HG02610 (cell line): ENCODE measurements at regions not wholly inside any gene's neighbourhood (a gene's known extent, or its start where the extent isn't known, plus 50 kb on each side); places are given as distances from the start of the nearest gene placed in this dataset.
"Not testable (repeated sequence)": the region's sequence is repeated elsewhere in the genome, so short reads cannot be mapped to it uniquely, and the experiment has no call there.

Experiments
- ATAC-seq: cut with Tn5 transposase; IDR thresholded peaks from one replicate; pipeline ENCODE4 v1.9.1; 2021; ENCODE audit warnings: mild to moderate bottlenecking, moderate library complexity; ENCODE audit not compliant: unreplicated experiment

- ATAC-seq, result no peak
Observed at GRCh38 chr5:21085791-21086190, 1097.8 kb upstream of the CDH18 start.

GRCh38 chr5:21071986-21072385 lies 1084.0 kb upstream of the CDH18 start:
- no peak for ATAC-seq

DNA sequence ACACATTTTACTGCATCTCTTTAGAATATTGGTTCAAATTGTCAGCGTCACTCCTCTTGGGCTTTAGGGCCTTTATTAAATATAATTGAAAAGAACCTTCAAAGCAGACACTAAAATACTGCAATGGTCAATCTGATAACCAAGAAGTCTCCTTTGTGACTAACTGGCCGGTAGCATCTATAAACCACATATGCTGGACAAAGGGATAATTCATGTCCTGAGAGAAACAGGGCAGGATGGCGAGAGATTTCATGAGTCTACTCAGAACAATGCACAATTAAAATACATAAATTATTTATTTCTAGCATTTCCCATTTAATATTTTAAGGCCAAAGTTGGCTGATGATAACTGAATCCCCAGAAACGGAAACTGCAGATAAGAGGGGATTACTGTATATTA lies 1083.4 kb upstream of the CDH18 start:
- ATAC-seq, result no peak

DNA sequence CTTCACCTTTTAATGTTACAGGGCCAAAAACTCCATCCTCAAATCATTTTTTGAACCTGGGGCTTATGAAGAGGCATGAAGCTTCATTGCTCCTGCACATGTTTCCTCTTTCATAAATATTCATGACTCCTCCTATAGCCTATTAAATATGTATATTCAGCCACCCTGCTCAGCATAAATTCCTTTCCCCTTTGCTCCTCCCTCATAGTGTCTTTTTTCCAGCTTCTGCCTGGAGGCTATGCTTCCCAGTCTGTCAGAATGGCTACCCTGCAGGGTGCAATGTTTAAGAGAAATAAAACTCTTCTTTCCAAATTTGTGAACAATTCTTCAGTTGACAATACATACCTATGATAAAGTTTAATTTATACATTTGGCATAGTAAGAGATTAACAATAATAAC lies 1082.9 kb upstream of the CDH18 start:
- no peak for ATAC-seq

GRCh38 chr5:21067724-21068123 lies 1079.7 kb upstream of the CDH18 start:
- ATAC-seq, result no peak

DNA sequence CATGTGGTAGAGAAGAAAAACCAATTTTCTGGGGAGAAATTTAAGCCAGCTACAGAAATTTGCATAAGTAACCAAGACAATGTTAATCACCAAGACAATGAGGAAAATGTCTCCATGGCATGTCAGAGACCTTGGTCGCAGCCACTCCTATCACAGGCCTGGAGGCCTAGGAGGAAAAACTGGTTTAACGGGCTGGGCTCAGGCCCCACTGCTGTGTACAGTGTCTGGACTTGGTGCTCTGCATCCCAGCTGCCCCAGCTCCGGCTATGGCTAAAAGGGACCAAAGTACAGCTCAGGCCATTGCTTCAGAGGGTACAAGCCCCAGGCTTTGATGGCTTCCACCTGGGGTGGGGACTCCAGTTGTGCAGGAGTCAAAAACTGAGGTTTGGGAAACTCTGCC lies 1075.1 kb upstream of the CDH18 start:
- no peak for ATAC-seq

DNA sequence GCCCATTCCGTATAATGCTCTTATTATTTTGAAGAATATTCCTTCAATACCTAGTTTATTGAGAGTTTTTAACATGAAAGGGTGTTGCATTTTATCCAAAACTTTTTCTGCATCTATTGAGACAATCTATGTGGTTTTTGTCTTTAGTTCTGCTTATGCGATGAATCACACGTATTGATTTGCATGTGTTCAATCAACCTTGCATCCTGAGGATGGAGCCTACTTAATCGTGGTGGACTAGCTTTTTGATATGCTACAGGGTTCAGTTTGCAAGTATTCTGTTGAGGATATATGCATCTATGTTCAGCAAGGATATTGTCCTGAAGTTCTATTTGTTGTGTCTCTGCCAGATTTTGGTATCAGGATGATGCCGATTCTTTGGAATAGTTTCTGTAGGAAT lies 1070.3 kb upstream of the CDH18 start:
- ATAC-seq, result peak; percentile 98

DNA sequence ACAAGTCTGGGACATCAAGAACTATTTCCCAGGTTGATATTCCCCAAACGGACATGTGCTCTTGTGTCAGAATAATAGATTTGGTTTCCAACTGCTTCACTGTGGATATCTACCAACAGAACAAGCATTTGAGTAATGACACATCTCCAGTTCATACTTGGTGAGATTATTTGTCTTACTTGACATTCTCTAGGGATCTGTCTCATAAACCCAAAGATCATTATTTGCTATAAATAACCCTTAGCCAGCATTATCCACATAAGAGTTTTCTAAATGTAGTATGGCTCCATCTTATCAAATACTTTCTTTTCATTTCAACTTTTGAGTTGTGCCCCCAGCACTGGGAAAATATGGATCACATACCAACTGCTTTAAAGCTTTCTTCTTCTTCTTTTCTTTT lies 1063.9 kb upstream of the CDH18 start:
- no peak for ATAC-seq

DNA sequence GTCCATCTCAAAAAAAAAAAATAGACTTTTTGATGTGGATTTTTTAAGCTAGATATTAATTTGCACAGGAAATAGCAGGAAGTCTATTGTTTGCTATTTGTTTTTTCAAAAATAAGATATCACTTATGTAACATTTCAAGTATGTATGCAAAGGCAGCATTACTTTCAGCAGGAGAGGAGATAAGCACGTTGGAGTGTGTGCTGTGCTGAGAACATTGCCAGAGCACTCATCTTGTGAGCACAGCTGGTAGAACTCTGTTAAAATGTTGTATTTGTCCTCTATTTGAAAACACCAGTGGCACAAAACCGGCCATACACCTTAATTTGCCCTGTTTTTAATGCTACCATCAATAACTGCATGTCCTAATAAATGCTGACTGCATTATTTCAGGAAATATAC lies 1061.9 kb upstream of the CDH18 start:
- no peak for ATAC-seq

- no peak for ATAC-seq
Observed at GRCh38 chr5:21030981-21031380, 1043.0 kb upstream of the CDH18 start.

- ATAC-seq, result no peak
Observed at GRCh38 chr5:21024966-21025365, 1037.0 kb upstream of the CDH18 start.

DNA sequence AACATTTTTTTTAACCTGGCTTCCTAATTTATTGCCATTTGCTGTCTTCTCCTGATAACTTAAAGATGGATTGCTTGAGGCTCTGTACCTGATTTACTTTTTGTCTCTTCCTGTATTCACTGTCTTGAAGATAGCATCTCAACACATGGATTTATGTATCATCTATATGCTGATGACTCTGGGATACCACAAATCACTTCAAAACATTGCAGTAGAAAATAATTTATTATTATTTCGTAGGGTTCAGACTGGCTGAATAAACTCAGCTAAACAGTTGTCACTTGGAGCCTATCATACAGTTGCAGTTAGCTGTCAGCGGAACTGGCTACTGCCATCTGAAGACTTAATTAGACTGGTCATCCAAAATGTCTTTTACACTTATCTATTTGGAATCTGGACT lies 1025.2 kb upstream of the CDH18 start:
- ATAC-seq, result no peak

DNA sequence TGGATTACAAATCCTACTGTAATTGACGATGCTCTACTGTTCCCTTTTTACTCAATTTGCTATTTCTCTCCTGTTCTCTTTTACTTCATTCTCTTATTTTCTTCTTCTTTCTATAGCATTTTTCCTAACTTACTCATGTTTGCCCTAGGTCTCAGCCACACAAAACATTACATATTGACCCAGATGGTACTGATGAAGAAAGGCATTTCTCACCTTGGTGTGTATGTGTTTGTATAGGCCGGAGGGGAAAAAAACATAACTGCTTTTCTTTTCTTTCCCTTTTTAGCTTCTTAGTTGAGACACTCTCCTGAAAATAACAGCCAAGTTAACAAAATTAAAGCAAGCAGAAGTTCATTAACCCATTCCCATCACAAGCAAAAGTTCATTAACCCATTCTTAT lies 1019.8 kb upstream of the CDH18 start:
- ATAC-seq, result no peak

DNA sequence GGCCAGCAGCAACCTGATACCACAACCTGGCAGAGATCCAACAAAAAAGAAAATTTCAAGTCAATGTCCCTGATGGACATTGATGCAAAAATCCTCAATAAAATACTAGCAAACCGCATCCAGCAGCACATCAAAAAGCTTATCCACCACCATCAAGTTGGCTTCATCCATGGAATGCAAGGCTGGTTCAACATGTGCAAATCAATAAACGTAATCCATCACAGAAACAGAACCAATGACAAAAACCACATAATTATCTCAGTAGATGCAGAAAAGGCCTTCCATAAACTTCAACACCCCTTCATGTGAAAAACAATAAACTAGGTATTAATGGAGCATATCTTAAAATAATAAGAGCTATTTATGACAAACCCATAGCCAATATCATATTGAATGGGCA lies 1000.9 kb upstream of the CDH18 start:
- not testable (repeated sequence) for ATAC-seq

DNA sequence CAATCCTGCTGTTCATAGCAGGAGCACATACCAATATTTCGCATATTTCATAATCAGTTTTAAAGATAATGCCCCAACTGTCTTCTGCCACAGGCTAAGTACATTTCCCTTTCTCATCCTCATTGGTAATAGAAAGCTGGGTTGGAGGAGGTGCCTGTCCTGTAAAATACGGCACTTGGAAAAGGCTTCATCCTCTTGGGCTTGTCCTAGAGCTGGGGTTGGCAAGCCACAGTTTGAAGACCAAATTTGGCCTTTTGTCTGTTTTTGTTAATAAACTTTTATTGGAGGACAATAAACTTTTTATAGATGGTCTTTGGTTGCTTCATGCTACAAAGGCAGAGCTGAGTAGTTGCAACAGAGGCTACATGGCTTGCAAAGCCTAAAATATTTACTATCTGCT lies 997.8 kb upstream of the CDH18 start:
- no peak for ATAC-seq

GRCh38 chr5:20974426-20974825 lies 986.4 kb upstream of the CDH18 start:
- ATAC-seq, result no peak

GRCh38 chr5:20972419-20972925 lies 984.5 kb upstream of the CDH18 start:
- peak; percentile 49 for ATAC-seq

- ATAC-seq, result no peak
Observed at GRCh38 chr5:20959347-20959746, 971.3 kb upstream of the CDH18 start.

GRCh38 chr5:20958641-20959040 lies 970.6 kb upstream of the CDH18 start:
- ATAC-seq, result no peak

- ATAC-seq, result no peak
Observed at GRCh38 chr5:20956134-20956533, 968.1 kb upstream of the CDH18 start.

DNA sequence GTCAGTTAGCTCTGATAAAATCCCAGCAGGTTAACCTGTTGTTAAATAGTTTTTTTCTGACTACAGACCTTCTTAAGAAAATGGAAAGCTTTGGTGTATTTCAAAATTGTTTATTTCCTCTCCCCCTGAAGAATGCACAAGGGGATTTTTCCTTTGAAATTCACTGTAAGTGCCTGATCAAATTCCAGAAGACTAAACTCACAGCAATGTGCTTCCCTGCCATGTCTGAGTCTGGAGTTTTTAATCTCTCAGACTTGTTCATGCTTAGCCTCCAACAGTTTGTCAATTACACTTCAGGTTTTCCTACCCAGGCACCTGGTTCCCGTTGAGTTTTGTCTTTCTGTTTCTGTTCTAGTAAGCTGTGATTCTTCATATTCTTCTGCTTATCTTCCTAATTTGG lies 961.6 kb upstream of the CDH18 start:
- ATAC-seq, result no peak

GRCh38 chr5:20943183-20943971 lies 955.4 kb upstream of the CDH18 start:
- not testable (repeated sequence) for ATAC-seq

- ATAC-seq, result not testable (repeated sequence)
Observed at GRCh38 chr5:20942603-20943002, 954.6 kb upstream of the CDH18 start.
